ENCODE measurements at regions not wholly inside any gene's neighbourhood (a gene's known extent, or its start where the extent isn't known, plus 50 kb on each side); places are given as distances from the start of the nearest gene placed in this dataset.

DNA sequence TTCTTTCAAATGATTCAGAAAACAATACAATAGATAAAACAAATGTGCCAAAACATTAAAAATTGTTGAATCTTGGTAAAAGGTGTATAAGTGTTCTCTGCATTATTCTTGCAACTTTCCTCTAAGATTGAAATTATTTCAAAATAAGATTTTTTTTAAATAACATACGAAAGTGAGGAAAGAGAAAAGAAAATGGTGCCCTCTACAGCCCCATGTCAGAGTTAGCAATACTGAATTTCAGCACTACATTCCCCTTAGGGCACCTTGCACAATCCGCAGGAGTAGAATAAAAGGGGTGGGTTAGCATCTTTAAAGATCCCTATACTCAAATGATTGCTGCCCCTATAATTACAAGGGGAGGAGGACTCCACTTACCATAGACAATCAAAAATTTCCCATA lies 433.7 kb downstream of the BCL11A start:
- FAIRE-seq (no peak), DNase-seq (ENCODE audit: insufficient read length, low spot score) (no peak)
- TF ChIP-seq, protein P1, sequence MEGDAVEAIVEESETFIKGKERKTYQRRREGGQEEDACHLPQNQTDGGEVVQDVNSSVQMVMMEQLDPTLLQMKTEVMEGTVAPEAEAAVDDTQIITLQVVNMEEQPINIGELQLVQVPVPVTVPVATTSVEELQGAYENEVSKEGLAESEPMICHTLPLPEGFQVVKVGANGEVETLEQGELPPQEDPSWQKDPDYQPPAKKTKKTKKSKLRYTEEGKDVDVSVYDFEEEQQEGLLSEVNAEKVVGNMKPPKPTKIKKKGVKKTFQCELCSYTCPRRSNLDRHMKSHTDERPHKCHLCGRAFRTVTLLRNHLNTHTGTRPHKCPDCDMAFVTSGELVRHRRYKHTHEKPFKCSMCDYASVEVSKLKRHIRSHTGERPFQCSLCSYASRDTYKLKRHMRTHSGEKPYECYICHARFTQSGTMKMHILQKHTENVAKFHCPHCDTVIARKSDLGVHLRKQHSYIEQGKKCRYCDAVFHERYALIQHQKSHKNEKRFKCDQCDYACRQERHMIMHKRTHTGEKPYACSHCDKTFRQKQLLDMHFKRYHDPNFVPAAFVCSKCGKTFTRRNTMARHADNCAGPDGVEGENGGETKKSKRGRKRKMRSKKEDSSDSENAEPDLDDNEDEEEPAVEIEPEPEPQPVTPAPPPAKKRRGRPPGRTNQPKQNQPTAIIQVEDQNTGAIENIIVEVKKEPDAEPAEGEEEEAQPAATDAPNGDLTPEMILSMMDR (IDR thresholded peaks at IDR 0.05; ENCODE audit: insufficient read depth, missing control alignments) = peak; percentile 22

GRCh38 chr2:60118917-60119316 lies 434.5 kb downstream of the BCL11A start:
- TF ChIP-seq, protein P1 (IDR thresholded peaks at IDR 0.05; ENCODE audit: insufficient read depth, missing control alignments) = no peak
- DNase-seq (ENCODE audit: insufficient read length, low spot score) = no peak
- FAIRE-seq = no peak

DNA sequence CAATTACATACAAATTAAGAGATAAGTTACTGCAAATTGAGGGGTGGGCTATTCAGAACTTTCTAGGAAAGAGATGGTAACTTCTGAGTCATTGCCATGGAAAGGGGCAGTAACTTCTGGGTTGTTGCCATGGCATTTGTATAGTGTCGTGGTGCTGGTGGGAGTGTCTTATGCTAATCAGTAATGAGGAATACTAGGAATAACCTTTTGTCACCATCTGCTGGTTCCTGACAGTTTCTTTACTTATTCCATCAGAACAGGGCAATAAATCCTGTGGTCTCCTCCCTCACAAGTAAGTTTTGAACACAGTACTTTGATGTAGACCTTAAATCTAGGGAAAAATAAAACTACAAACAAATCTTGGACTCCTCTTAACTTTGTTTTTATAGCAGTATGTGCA lies 435.4 kb downstream of the BCL11A start:
- FAIRE-seq (no peak), DNase-seq (ENCODE audit: insufficient read length, low spot score) (no peak)
- TF ChIP-seq, protein P1 (IDR thresholded peaks at IDR 0.05; ENCODE audit: insufficient read depth, missing control alignments) = no peak

- TF ChIP-seq, protein P1 (IDR thresholded peaks at IDR 0.05; ENCODE audit: insufficient read depth, missing control alignments) = no peak
- FAIRE-seq (no peak), DNase-seq (ENCODE audit: insufficient read length, low spot score) (no peak)
Observed at GRCh38 chr2:60116161-60116875, 437.1 kb downstream of the BCL11A start.

DNA sequence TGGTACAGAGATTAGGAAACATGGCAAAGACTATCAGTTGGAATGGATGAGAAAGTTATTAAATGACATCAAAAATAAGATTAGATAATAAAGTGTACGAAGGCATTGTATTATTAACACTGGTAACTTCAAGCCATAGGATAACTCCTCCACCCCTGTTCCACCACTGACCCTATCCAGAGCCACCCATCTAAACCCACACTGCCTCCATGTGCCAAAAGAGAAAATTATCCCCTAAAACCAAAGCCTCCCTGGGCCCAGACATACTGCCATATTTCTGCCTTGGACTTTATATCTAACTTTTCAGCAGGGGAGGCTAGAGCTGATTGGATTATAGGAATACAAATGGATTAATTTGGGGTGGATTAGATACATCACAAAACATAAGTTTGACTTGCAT lies 443.7 kb downstream of the BCL11A start:
- DNase-seq (ENCODE audit: insufficient read length, low spot score) (no peak), FAIRE-seq (no peak)
- TF ChIP-seq, protein P1 (IDR thresholded peaks at IDR 0.05; ENCODE audit: insufficient read depth, missing control alignments) = peak; percentile 14

DNA sequence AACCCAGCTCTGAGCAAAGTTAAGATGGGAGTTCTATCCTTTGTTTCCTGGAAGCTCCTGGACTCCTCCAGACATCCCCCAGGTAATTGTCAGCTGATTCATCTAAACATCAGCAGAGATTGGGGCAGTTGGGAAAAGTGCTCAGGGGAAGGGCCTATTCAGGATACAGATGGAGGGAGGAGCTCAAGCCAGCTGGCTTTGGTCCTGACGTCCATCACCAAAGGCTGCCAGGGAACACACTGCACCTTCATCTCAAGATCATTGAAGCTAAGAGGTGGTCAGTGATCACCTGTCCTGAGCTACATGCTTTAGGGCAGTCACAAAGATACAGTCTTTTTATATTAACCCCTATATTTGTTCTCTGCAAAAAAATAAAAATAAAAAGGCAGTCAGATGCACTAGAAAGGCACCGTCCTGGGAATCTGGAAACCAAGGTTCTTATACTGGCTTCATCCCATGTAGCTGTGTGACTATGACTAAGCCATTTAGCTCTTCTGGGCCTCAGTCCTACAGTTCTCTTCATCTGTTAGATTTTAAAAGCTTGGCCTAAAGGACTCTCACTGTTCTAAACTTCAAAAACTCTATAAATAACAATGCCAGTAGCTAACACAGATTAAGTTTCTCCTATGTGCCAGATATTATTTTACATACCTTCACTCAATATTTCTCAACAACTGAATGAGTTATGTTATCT lies 446.5 kb downstream of the BCL11A start:
- TF ChIP-seq, protein P1 (IDR thresholded peaks at IDR 0.05; ENCODE audit: insufficient read depth, missing control alignments) = no peak
- FAIRE-seq = no peak
- DNase-seq (ENCODE audit: insufficient read length, low spot score) = no peak

- FAIRE-seq = no peak
- TF ChIP-seq, protein P1 (IDR thresholded peaks at IDR 0.05; ENCODE audit: insufficient read depth, missing control alignments) = no peak
- no peak for DNase-seq (ENCODE audit: insufficient read length, low spot score)
Observed at GRCh38 chr2:60105906-60106305, 447.5 kb downstream of the BCL11A start.
